ENCODE measurements at regions not wholly inside any gene's neighbourhood (a gene's known extent, or its start where the extent isn't known, plus 50 kb on each side); places are given as distances from the start of the nearest gene placed in this dataset.

DNA sequence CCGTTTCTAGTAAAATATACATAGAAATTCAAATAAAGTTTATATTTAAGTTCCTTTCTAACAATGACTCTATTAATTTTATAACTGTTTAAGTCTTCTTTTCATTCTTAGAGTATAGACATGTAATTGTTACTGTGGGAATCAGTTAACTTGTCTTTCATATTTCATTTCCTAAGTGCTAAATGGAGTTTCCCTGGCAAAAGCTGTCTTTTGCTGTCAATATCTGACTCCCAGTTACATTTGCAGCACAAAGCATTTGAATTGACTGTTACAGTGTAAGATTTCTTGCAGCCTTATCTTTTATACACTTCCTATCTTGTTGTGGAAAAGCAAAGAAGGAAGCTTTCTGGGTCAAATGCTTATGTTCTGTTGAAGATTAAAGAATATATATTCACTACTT lies 1026.3 kb downstream of the CDH9 start:
- no peaks in the 10 kb centered on the region for H3K9me3 ChIP-seq (ENCODE audit: control extremely low read depth in 1 of 3, control insufficient read depth in 2 of 3, insufficient read depth in 1 of 3, low read length in 2 of 3)
- H3K27me3 ChIP-seq (replicated peaks in 1 of 4; ENCODE audit: control extremely low read depth in 1 of 4, control insufficient read depth in 3 of 4, insufficient read depth in 4 of 4, low read length in 3 of 4): no peaks in the 10 kb centered on the region
- Mint-ChIP-seq H3K9me3 (ENCODE audit: insufficient read depth) (peaks cover 2% of the 10 kb centered on the region), H3K4me3 (no peak overlapping the region), H3K27me3 (no peaks in the 10 kb centered on the region), H3K4me1 (no peaks in the 10 kb centered on the region), H3K27ac (no peak overlapping the region)
- H3K79me2 ChIP-seq (ENCODE audit: control insufficient read depth, insufficient read depth, low read length): no peaks in the 10 kb centered on the region
- ChIA-PET POLR2A (no interaction called here), CTCF (no interaction called here)
- no CpG with 5 or more reads among the region's 1 CpG for WGBS (ENCODE audit: insufficient coverage)
- H4K20me1 ChIP-seq (ENCODE audit: control insufficient read depth, insufficient read depth, low read length, poor library complexity, severe bottlenecking): no peaks in the 10 kb centered on the region
- no peak overlapping the region for H3K4me2 ChIP-seq (replicated peaks; ENCODE audit: low read depth, low read length, poor library complexity, severe bottlenecking)
- no peaks in the 10 kb centered on the region for H3K4me1 ChIP-seq (ENCODE audit: control insufficient read depth in 2 of 2, insufficient read depth in 2 of 2, low read length in 2 of 2)
- intact Hi-C loops (cut with micrococcal nuclease): no loop called here
- H3K9ac ChIP-seq (ENCODE audit: low read length): no peak overlapping the region
- no peak overlapping the region for H2AFZ ChIP-seq (ENCODE audit: insufficient read depth, low read depth, low read length, poor library complexity, severe bottlenecking)
- no peak overlapping the region for H3K4me3 ChIP-seq (ENCODE audit: control extremely low read depth in 1 of 5, extremely low read depth in 1 of 5, insufficient read depth in 1 of 5, low read depth in 2 of 5, low read length in 4 of 5)
- no peak for TF ChIP-seq EZH2 (IDR thresholded peaks at IDR 0.05; ENCODE audit: borderline replicate concordance, insufficient read depth, low read depth, low read length, poor library complexity, severe bottlenecking)
- TF ChIP-seq, protein P1, sequence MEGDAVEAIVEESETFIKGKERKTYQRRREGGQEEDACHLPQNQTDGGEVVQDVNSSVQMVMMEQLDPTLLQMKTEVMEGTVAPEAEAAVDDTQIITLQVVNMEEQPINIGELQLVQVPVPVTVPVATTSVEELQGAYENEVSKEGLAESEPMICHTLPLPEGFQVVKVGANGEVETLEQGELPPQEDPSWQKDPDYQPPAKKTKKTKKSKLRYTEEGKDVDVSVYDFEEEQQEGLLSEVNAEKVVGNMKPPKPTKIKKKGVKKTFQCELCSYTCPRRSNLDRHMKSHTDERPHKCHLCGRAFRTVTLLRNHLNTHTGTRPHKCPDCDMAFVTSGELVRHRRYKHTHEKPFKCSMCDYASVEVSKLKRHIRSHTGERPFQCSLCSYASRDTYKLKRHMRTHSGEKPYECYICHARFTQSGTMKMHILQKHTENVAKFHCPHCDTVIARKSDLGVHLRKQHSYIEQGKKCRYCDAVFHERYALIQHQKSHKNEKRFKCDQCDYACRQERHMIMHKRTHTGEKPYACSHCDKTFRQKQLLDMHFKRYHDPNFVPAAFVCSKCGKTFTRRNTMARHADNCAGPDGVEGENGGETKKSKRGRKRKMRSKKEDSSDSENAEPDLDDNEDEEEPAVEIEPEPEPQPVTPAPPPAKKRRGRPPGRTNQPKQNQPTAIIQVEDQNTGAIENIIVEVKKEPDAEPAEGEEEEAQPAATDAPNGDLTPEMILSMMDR (IDR thresholded peaks at IDR 0.05): no peak
- ATAC-seq (ENCODE audit: low read depth) (no peak), DNase-seq (no peak)
- no peak overlapping the region for H3K27ac ChIP-seq (ENCODE audit: low read length in 2 of 2)
- no peaks in the 10 kb centered on the region for H3K36me3 ChIP-seq (replicated peaks in 1 of 2; ENCODE audit: control extremely low read depth in 1 of 2, control insufficient read depth in 1 of 2, extremely low read depth in 1 of 2, insufficient read depth in 2 of 2, low read length in 1 of 2)

DNA sequence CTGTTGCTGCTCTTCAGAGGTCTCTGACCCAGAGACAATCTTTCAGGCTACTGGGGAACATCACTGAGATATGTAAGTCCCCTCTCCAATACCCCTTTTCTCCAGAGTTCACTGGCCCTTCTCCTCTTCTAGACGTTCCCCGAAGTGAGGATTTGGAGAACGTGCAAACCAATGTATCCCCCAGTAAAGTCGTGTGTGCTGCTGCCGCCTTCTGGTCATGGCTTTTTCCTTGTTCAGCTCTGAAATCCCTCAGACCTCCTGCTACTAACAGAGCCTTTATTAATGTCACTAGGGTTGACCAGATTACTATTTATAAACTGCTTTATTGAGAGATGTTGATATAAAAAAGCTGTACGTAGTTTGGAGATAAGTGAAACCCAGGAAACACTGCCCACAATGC lies 1028.6 kb downstream of the CDH9 start:
- POLR2A ChIA-PET: no interaction called here
- Histone ChIP-seq H3K27me3 (replicated peaks in 1 of 4; ENCODE audit: control extremely low read depth in 1 of 4, control insufficient read depth in 3 of 4, insufficient read depth in 4 of 4, low read length in 3 of 4) (no peaks in the 10 kb centered on the region), H3K79me2 (ENCODE audit: control insufficient read depth, insufficient read depth, low read length) (no peaks in the 10 kb centered on the region), H4K20me1 (ENCODE audit: control insufficient read depth, insufficient read depth, low read length, poor library complexity, severe bottlenecking) (no peaks in the 10 kb centered on the region), H3K4me3 (ENCODE audit: control extremely low read depth in 1 of 5, extremely low read depth in 1 of 5, insufficient read depth in 1 of 5, low read depth in 2 of 5, low read length in 4 of 5) (no peak overlapping the region), H3K9ac (ENCODE audit: low read length) (no peak overlapping the region), H3K36me3 (replicated peaks in 1 of 2; ENCODE audit: control extremely low read depth in 1 of 2, control insufficient read depth in 1 of 2, extremely low read depth in 1 of 2, insufficient read depth in 2 of 2, low read length in 1 of 2) (no peaks in the 10 kb centered on the region), H2AFZ (ENCODE audit: insufficient read depth, low read depth, low read length, poor library complexity, severe bottlenecking) (no peak overlapping the region), H3K9me3 (ENCODE audit: control extremely low read depth in 1 of 3, control insufficient read depth in 2 of 3, insufficient read depth in 1 of 3, low read length in 2 of 3) (no peaks in the 10 kb centered on the region), H3K4me1 (ENCODE audit: control insufficient read depth in 2 of 2, insufficient read depth in 2 of 2, low read length in 2 of 2) (no peaks in the 10 kb centered on the region), H3K27ac (ENCODE audit: low read length in 2 of 2) (no peak overlapping the region), H3K4me2 (replicated peaks; ENCODE audit: low read depth, low read length, poor library complexity, severe bottlenecking) (no peak overlapping the region)
- no peaks in the 10 kb centered on the region for H3K4me1 Mint-ChIP-seq
- H3K27me3 Mint-ChIP-seq: no peaks in the 10 kb centered on the region
- peaks cover 4% of the 10 kb centered on the region for H3K9me3 Mint-ChIP-seq (ENCODE audit: insufficient read depth)
- CTCF ChIA-PET: no interaction called here
- intact Hi-C loops (cut with micrococcal nuclease): no loop called here
- DNase-seq: no peak
- H3K27ac Mint-ChIP-seq: no peak overlapping the region
- no peak overlapping the region for H3K4me3 Mint-ChIP-seq
- no peak for ATAC-seq (ENCODE audit: low read depth)
- WGBS (ENCODE audit: insufficient coverage): 40% methylated on average over 4 of the region's 6 CpGs
- TF ChIP-seq, protein P1 (IDR thresholded peaks at IDR 0.05): no peak
- TF ChIP-seq EZH2 (IDR thresholded peaks at IDR 0.05; ENCODE audit: borderline replicate concordance, insufficient read depth, low read depth, low read length, poor library complexity, severe bottlenecking): no peak

Measured in B cell (primary cell).